Endodermal cell (in vitro differentiated cells): ENCODE measurements at regions not wholly inside any gene's neighbourhood (a gene's known extent, or its start where the extent isn't known, plus 50 kb on each side); places are given as distances from the start of the nearest gene placed in this dataset.

ENCODE experiments used
- DNase-seq: peaks from one replicate; pipeline ENCODE4 v3.0.0-alpha.2; 2017
- H3K27ac ChIP-seq: 2 replicates; pipeline ENCODE4 v1.5.1; 2013; ENCODE audit warnings: mild to moderate bottlenecking, low read depth, low read length, moderate library complexity
- H3K27me3 ChIP-seq: 2 replicates; pipeline ENCODE4 v1.6.1; 2013; ENCODE audit warnings: mild to moderate bottlenecking, low read length, moderate library complexity; ENCODE audit not compliant: insufficient read depth, control insufficient read depth, poor library complexity, severe bottlenecking
- H3K36me3 ChIP-seq: 2 replicates; pipeline ENCODE4 v1.7.0; 2013; ENCODE audit warnings: mild to moderate bottlenecking, low read length, moderate library complexity; ENCODE audit not compliant: control insufficient read depth, insufficient read depth
- H3K4me1 ChIP-seq: one replicate; pipeline ENCODE4 v1.7.0; 2013; ENCODE audit warnings: low read length; ENCODE audit not compliant: control insufficient read depth, insufficient read depth
- H3K4me3 ChIP-seq: 2 replicates; pipeline ENCODE4 v1.5.1; 2013; ENCODE audit warnings: mild to moderate bottlenecking, low read length, moderate library complexity
- H3K9ac ChIP-seq: 2 replicates; pipeline ENCODE4 v1.6.1; 2013; ENCODE audit warnings: mild to moderate bottlenecking, low read length, moderate library complexity; ENCODE audit not compliant: poor library complexity, severe bottlenecking; ENCODE audit errors: extremely low read depth
- H3K9me3 ChIP-seq: 2 replicates; pipeline ENCODE4 v1.6.1; 2013; ENCODE audit warnings: mild to moderate bottlenecking, low read length, moderate library complexity; ENCODE audit not compliant: control insufficient read depth
- H3K27ac Mint-ChIP-seq: 2 replicates; pipeline ENCODE4 v1.8.0; 2020; ENCODE audit warnings: mixed read lengths
- H3K27me3 Mint-ChIP-seq: 2 replicates; pipeline ENCODE4 v1.8.0; 2021; ENCODE audit warnings: mild to moderate bottlenecking, mixed read lengths; ENCODE audit not compliant: insufficient read depth
- H3K36me3 Mint-ChIP-seq: 2 replicates; pipeline ENCODE4 v1.8.0; 2020; ENCODE audit warnings: low read depth, mixed read lengths
- H3K4me1 Mint-ChIP-seq: 2 replicates; pipeline ENCODE4 v1.8.0; 2020; ENCODE audit warnings: mixed read lengths
- H3K4me3 Mint-ChIP-seq: 2 replicates; pipeline ENCODE4 v1.8.0; 2020; ENCODE audit warnings: mild to moderate bottlenecking, moderate library complexity, mixed read lengths
- H3K9me3 Mint-ChIP-seq: 2 replicates; pipeline ENCODE4 v1.8.0; 2020; ENCODE audit warnings: mild to moderate bottlenecking, mixed read lengths
- whole genome bisulfite sequencing, 2 experiments: methylation state at CpG; one replicate each; pipeline versions ENCODE4 v1.1.5 to v1.1.7; 2013; ENCODE audit warnings: missing lambda C conversion rate in 2 of 2, mixed read lengths in 1 of 2; ENCODE audit not compliant: insufficient coverage in 1 of 2, insufficient read length in 1 of 2; 5-methylcytosine and 5-hydroxymethylcytosine counted together
- TF ChIP-seq, protein P1 (sequence below): fragments of 200-600 bp; sonication (generic); conservative IDR thresholded peaks from 2 replicates; pipeline ENCODE4 v1.5.0; 2021; ENCODE audit warnings: antibody characterized with exemption, mild to moderate bottlenecking

- TF ChIP-seq, protein P1, sequence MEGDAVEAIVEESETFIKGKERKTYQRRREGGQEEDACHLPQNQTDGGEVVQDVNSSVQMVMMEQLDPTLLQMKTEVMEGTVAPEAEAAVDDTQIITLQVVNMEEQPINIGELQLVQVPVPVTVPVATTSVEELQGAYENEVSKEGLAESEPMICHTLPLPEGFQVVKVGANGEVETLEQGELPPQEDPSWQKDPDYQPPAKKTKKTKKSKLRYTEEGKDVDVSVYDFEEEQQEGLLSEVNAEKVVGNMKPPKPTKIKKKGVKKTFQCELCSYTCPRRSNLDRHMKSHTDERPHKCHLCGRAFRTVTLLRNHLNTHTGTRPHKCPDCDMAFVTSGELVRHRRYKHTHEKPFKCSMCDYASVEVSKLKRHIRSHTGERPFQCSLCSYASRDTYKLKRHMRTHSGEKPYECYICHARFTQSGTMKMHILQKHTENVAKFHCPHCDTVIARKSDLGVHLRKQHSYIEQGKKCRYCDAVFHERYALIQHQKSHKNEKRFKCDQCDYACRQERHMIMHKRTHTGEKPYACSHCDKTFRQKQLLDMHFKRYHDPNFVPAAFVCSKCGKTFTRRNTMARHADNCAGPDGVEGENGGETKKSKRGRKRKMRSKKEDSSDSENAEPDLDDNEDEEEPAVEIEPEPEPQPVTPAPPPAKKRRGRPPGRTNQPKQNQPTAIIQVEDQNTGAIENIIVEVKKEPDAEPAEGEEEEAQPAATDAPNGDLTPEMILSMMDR: no peak
- Mint-ChIP-seq H3K36me3 (no peaks in the 10 kb centered on the region), H3K27me3 (peaks cover 53% of the 10 kb centered on the region), H3K9me3 (no peaks in the 10 kb centered on the region), H3K4me3 (no peak overlapping the region), H3K27ac (no peak overlapping the region), H3K4me1 (no peaks in the 10 kb centered on the region)
- Histone ChIP-seq H3K4me1 (no peaks in the 10 kb centered on the region), H3K9me3 (no peaks in the 10 kb centered on the region), H3K27me3 (peaks cover 37% of the 10 kb centered on the region), H3K36me3 (no peaks in the 10 kb centered on the region), H3K4me3 (no peak overlapping the region), H3K27ac (no peak overlapping the region), H3K9ac (no peak overlapping the region)
- WGBS, 2 experiments: 95 to 100% methylated on average over 1 to 4 of the region's 4 CpGs
- DNase-seq: no peak
Measured at GRCh38 chr15:95923792-95924191, 406.7 kb upstream of the NR2F2 start.

- no peak overlapping the region for H3K4me3 Mint-ChIP-seq
- Histone ChIP-seq H3K27ac (no peak overlapping the region), H3K36me3 (no peaks in the 10 kb centered on the region), H3K27me3 (peaks cover 6% of the 10 kb centered on the region), H3K4me3 (no peak overlapping the region), H3K9me3 (no peaks in the 10 kb centered on the region), H3K4me1 (peaks cover 18% of the 10 kb centered on the region), H3K9ac (no peak overlapping the region)
- 95 to 96% methylated on average over 3 of the region's 3 CpGs for WGBS, 2 experiments
- no peaks in the 10 kb centered on the region for H3K9me3 Mint-ChIP-seq
- TF ChIP-seq, protein P1: no peak
- H3K27ac Mint-ChIP-seq: no peak overlapping the region
- no peak for DNase-seq
- no peaks in the 10 kb centered on the region for H3K36me3 Mint-ChIP-seq
- peaks cover 37% of the 10 kb centered on the region for H3K27me3 Mint-ChIP-seq
- peaks cover 12% of the 10 kb centered on the region for H3K4me1 Mint-ChIP-seq
Measured at GRCh38 chr15:95928822-95929221, 401.7 kb upstream of the NR2F2 start.

DNA sequence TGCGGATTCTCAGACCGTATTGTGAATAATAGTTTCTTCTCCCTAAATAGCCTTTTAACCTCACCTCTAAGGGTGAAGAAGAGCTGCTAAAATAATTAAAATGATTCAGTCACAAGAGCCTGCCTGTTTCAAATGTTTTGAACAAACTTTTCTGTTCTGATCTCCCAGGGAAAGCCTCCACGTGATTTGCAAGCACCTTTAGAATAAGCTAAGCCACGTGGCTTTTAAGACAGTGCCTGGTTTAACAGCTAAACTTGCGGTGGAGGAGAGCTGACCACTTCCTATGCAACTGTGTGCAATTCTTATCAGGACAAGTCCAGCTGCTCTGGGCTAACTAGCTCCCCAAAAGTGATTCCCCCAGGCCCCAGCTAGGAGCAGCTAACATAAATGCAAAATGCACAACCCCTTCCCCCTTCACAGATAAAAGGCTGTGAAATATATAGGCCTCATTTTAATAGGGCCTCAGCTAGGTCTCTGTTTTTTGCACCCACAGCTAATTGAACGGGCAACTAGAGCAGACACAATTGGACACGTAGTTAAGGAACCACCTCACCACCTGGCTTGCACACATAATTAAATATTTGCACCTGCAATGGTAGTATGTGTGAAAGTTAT is 401.2 kb upstream of the NR2F2 start:
- Histone ChIP-seq H3K4me1 (peaks cover 18% of the 10 kb centered on the region), H3K27me3 (peaks cover under 1% of the 10 kb centered on the region), H3K36me3 (no peaks in the 10 kb centered on the region), H3K4me3 (no peak overlapping the region), H3K27ac (no peak overlapping the region), H3K9me3 (no peaks in the 10 kb centered on the region), H3K9ac (no peak overlapping the region)
- no peak for DNase-seq
- Mint-ChIP-seq H3K4me1 (peaks cover 12% of the 10 kb centered on the region), H3K4me3 (no peak overlapping the region), H3K27me3 (peaks cover 33% of the 10 kb centered on the region), H3K9me3 (no peaks in the 10 kb centered on the region), H3K27ac (no peak overlapping the region), H3K36me3 (no peaks in the 10 kb centered on the region)
- TF ChIP-seq, protein P1: no peak
- 79 to 89% methylated on average over 3 to 7 of the region's 7 CpGs for WGBS, 2 experiments
